GM12872 (cell line): ENCODE measurements at regions not wholly inside any gene's neighbourhood (a gene's known extent, or its start where the extent isn't known, plus 50 kb on each side); places are given as distances from the start of the nearest gene placed in this dataset.

Experiments used
- TF ChIP-seq, protein P1 (sequence below): IDR thresholded peaks from 3 replicates; pipeline ENCODE4 v1.5.1; 2011; ENCODE audit warnings: low read depth, mild to moderate bottlenecking, low read length, moderate library complexity; ENCODE audit not compliant: insufficient read depth

DNA sequence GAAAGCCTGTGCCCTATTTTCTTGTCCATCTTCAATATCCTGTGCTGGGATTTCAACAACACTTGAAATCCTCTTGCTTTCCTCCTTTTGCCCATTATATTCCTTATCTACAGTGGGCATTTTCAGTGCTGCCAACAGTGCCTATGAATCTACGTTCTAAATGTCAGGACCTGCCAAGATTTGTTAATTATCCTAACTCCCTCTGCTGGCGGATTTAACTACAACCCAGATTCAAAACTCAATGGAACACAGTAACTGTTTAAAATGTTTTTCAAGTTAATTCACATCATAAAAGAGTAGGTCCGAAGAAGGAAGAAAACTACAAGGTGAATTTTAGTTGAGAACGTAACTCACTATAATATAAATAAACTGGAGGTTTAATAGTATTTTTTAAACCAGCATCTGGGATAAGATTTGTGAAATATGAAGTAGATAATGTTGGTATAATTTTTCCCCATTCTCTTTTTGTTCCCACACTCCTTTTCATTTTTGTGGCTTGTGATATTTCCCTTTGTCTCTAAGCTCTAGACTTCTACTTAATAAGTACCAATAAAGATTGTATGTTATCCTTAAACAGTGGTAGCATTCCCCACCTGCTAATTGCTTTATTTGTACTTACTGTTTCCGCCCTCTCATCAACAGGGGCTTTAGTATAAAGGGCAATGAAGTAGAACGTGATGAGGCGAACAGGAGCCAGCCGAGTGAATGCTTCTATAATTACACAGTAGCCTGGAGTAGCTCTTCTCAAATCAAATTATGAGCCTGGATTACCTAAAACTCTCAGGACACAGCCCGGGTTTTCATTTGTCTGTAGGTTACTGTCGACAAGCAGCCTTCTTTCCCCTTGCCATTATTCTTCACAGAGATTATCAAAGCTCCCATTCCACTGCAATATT lies 302.5 kb upstream of the ATP11B start:
- TF ChIP-seq, protein P1, sequence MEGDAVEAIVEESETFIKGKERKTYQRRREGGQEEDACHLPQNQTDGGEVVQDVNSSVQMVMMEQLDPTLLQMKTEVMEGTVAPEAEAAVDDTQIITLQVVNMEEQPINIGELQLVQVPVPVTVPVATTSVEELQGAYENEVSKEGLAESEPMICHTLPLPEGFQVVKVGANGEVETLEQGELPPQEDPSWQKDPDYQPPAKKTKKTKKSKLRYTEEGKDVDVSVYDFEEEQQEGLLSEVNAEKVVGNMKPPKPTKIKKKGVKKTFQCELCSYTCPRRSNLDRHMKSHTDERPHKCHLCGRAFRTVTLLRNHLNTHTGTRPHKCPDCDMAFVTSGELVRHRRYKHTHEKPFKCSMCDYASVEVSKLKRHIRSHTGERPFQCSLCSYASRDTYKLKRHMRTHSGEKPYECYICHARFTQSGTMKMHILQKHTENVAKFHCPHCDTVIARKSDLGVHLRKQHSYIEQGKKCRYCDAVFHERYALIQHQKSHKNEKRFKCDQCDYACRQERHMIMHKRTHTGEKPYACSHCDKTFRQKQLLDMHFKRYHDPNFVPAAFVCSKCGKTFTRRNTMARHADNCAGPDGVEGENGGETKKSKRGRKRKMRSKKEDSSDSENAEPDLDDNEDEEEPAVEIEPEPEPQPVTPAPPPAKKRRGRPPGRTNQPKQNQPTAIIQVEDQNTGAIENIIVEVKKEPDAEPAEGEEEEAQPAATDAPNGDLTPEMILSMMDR = peak; percentile 31; the same call in 2 of the 3 replicates

DNA sequence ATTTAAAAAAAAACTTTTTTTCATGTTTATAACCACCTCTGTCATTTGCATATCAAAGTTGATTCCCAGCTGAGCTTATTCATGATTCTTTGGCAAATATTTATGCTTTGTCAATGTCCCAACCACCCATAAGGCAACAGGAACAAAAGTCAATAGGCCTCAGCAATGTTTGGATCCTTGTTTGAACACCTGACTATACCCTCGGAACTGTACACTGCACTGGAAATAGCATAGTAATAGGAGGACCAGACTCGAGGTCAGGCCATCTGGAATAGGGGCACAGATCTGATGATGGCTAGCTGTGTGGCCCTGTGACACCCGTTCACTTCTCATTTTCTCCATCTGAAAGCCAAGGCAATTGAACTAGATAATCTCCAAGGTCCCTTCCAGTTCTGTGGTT lies 301.7 kb upstream of the ATP11B start:
- TF ChIP-seq, protein P1 = no peak

DNA sequence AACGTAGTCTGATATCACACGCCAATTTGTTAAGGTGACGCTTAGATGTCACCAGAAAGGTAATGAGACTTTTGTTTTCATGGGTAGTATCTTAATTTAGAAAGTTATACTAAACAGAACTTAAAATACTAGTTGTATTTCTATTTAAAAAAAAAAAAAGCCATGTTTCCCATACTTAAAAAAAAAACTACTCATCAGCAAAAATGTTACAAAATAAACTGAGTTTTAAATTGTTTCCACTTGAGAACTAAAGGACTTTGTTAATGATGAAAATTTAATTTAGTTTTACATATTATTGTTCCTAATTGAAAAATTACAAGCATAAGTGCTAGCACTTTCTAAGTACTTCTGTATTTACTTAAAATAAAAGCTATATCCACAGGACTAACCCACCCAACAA lies 300.8 kb upstream of the ATP11B start:
- TF ChIP-seq, protein P1 = no peak

DNA sequence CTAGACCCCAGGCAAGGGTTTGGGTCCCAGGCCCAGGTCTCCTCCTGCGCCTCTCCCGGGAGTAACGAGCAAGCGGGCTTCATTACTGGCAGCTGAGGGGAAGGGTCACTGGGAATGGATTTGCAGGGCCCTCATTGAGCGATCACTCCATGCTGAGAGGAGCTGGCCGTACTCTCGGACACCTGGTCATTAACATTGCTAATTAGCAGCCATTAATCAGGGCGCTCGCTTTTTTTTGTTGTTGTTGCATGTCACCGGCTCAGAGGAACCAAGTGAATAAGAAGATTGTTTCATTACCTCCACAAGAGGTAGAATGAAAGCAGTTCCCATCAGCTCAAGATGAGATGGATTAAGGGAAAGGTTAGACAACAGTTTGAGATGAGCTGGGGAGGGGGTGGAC lies 293.0 kb upstream of the ATP11B start:
- TF ChIP-seq, protein P1 = no peak

DNA sequence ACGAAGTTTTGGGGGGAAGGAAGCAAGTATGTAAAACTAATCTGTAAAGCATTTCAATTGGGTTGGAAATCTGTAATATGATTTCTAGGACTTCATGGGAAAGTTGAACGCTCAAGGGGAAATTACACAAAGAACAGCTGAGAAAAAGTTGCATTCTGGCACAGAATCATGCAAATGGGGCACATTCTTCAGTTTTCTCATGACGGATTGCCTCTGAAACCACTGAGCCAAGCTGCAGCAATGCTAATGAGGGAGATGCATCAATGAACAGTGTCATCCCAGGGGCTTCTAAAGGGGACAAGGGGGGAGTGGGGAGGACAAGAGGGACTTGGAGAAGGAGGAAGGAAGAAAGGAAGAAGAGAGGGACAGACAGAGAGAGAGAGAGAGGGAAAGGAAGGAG lies 291.4 kb upstream of the ATP11B start:
- TF ChIP-seq, protein P1 = no peak

DNA sequence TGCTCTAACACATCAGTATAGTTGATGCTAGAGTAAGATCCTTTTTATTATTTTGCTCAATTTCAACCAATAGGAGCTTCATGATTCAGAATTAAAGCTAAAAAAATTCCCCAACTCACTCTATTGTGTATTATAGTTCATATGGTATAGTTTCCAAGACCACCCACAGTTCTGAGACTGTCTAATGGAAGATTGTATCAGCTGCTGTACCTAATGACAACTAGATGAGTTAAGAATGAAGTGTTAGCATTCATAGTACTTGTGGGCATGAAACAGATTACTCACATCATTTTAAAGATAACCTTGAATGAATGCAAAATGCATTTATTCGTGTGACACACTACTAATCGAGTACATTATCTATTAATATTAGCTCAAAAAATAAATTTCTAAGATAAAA lies 289.9 kb upstream of the ATP11B start:
- TF ChIP-seq, protein P1 = no peak

DNA sequence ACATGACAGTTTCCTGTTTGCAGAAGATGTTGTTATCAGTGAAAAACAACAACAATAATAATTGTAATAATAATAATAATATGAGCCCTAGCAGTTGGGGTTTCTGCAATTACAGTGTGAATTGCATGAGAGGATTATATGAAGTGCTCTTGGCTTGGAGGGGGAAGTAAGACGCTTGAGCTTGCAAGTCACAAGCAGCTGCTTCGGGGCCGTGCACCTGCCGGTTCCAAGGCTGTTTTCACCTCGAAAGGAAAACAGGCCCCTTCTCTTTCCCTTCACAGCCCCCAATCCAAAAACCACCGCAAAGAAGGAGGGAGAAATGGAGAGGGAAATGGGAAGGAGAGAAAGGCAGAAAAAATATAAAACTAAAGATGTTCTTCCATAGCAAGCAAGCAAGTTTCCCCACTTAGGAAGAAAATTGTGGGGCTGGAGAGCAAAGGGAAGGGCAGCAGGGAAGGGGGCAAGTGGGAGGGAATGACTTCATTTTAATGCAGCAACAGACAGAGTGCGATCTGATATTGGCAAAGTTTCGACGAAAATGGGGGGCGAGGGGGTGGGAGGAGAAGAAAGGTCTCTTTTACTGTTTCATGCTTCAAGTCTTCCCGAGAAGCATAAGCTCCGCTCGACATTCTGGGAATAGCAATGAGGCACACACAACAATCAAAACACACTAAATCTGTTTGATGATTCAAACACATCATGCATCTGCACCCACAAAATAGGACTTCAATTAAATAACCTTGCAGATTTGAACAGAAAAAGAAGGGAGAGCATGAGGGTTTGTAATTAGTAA lies 284.2 kb upstream of the ATP11B start:
- TF ChIP-seq, protein P1 = no peak
